GM19395 (cell line): ENCODE measurements at regions not wholly inside any gene's neighbourhood (a gene's known extent, or its start where the extent isn't known, plus 50 kb on each side); places are given as distances from the start of the nearest gene placed in this dataset.
"Not testable (repeated sequence)": the region's sequence is repeated elsewhere in the genome, so short reads cannot be mapped to it uniquely, and the experiment has no call there.

ENCODE experiments used
- ATAC-seq: cut with Tn5 transposase; IDR thresholded peaks from one replicate; pipeline ENCODE4 v1.9.1; 2021; ENCODE audit warnings: mild to moderate bottlenecking, moderate library complexity; ENCODE audit not compliant: unreplicated experiment

DNA sequence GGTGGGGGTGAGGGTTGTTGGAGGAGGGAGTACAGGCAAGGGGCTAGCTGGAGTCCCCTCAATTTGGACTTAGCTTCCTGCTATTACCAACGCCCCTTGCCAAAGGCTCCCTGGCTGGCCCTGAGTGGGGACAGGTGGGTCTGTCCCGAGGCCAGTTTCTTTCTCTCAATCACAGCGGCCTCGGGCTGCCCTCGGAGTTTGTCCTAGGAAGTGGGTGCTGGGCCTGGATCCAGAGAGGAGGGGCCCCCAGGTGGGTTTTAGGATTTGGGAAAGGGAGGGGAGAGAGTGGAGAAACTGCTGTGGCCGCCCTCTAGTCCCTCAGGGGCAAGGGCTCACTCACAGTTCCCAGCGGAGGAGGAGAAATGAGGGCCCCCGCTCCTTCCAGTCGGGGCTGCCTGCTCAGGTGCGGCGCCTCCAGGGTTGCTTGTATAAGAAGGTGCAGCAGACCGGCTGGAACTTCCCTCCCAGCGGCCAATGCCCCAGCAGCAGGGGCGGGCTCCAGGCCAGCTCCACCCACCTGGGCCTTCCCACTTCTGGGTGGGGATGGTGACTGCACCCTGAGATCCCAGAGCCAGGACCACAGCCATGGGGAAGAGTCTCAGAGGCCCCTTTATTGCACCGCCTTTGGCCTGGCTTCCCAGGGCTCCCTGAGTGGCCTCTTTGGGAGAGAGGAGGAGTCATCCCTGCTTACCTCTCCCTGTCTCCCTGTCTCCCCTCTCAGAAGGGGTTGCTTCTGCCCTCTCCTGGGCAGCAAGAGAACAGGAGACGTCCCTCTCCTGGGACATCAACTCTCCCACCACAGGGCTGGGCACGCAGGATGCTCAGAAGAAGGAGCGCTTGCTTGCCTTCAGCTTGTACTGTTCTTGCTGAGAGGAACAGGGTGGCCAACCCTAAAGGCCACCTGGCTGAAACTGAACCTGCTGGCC lies 112.0 kb upstream of the SMURF2 start:
- ATAC-seq = no peak

DNA sequence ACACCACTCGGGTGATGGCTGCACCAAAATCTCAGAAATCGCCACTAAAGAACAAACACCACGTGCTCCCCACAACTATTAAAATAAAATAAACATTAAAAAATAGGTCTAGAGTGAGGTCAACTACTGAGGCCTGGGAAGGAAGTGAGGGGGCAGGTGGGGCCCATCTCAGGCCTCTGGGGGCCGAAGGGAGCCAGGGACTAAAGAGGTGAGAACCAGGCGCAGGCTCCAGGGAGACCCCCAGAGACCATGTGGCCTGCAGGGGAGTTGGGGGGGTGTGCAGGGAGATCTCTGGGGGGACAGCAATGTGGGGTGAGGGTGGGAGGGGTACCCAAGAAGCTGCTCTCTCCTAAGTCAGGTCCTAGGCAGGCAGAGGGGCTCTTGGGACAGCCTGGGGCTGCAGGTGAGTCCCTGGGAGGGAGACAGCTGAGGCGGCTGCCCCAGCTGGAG lies 111.3 kb upstream of the SMURF2 start:
- no peak for ATAC-seq

DNA sequence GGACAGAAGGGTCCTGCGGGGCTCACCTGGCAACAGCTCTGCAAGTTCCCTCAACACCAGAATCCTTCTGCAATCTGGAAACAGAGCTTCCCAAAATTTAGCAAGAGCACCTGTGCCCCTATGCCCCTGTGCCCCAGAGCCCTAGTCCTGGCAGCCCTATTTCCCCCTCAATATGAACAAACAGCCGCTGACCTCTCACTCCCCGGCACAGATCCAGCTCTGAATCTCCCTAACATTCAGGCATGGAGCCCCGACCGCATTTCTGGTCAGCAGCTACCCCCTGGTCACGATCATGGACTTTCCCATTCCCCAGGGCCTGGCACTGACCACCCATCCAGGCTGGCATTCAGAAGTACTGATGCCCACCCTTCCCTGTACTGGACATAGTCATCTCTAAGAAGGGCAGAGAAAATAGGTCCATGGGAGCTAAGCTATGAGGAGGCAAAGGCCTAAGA lies 110.8 kb upstream of the SMURF2 start:
- no peak for ATAC-seq

DNA sequence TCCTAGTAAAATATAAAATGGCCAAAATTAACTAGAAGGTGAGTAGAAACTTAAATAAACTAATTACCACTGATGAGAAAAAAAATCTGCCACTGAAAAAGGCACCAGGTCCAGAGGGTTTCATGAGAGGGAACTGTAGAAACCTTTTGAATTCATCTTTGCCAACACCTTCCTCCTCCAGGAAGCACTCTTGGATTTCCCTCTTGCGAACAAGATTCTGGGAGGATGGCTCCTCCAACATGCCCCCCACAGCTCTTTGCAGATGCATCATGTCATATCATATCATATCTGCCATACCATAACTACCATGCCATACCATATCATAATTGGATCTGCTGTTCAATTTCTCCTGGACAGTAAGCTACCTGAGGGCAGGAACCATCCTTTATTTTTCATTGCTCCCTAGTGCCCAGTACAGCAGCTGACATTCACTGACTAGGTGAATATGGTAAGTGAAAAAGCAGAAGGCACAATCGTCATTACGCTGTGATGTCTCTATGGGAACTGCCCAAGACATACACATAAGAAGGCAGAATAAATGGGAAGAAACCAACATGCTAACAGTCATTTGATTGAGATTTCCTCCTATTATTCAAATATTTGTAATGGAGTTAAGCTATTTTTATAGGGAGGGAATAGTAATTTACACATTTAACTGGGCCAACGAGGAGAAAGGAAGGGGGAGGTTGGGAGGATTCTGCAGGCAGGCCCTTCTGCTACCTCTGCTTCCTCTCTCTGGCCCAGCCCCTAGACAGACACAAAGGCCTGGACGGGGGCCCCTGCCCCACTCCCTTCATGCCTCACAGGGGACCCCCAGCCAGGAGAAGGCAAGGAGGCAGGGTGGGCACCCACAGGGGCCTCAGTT lies 110.1 kb upstream of the SMURF2 start:
- no peak for ATAC-seq

DNA sequence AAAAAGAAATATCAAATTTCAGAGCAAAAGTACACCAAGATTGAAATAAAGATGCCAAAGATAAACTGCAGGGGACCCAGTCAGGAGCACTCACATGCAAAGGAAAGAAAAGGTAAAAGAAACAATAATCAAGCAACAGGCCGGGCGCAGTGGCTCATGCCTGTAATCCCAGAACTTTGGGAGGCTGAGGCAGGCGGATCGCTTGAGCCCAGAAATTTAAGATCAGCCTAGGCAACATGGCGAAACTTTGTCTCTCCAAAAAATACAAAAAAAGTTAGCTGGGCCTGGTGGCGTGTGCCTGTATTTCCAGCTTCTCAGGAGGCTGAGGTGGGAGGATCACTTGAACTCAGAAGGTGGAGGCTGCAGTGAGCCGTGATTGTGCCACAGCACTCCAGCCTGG lies 107.6 kb upstream of the SMURF2 start:
- ATAC-seq = no peak

DNA sequence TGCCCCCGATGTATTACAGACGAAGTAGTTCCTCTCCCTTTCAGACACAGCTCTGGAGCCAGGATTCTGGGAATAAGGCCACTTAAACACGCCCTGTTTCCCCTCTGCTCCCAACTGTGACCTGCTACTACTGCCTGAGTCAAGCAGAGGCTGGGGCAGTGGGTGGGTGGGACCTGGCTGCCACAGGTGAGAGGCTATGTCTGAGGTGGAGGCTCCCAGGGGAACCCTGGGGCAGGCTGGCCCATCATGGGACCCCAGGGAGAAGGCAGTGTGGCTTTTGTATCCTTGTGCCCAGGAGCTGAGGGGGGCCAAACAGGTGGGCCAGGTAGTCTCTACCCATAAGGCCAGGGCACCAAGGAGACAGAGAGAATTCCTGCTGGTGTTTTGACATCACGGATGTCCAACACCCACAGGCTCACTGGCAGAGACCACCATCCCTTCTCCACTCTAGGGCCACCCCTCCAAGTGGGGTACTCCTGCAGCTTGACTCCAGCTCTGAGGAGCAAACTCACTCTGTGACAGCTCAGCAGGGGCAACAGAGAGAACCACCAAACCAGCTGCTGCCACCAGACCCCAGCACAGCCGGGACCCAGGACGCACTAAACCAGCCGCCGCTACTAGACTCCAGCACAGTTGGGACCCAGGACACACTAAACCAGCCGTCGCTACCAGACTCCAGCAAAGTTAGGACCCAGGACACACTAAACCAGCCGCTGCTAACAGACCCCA lies 105.3 kb upstream of the SMURF2 start:
- no peak for ATAC-seq

DNA sequence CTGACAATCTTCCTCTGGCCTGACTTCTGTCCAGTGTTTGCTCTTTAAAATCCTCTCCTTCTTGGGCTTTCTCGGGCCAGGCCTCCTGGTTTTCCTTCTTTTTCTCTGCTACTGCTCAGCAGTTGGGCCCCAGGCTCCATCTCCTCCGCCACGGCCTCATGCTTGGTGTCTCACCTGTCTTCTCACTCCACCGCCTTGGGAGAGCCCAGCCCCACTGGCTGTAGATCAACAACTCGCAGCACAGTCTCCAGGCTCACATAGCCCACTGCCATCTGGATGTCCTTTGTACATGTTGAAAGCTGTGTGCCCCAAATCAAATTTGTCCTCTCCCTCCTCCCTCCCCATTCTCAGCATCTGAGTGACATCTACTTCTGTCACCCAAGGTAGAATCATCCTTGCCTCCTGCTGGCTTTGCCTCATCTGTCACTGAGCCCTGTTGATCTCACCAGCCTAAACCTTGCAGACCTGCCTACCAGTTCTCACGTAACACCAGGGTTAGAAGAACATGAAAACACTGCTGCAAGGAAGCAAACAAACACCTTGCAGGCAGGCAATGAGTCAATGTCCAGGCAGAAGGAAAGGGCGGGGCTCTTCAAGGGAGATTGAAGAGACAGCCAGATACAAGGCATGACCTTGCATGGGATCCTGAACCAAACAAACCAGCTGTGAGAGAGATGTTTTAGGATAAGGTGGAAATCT lies 103.2 kb upstream of the SMURF2 start:
- ATAC-seq = no peak

DNA sequence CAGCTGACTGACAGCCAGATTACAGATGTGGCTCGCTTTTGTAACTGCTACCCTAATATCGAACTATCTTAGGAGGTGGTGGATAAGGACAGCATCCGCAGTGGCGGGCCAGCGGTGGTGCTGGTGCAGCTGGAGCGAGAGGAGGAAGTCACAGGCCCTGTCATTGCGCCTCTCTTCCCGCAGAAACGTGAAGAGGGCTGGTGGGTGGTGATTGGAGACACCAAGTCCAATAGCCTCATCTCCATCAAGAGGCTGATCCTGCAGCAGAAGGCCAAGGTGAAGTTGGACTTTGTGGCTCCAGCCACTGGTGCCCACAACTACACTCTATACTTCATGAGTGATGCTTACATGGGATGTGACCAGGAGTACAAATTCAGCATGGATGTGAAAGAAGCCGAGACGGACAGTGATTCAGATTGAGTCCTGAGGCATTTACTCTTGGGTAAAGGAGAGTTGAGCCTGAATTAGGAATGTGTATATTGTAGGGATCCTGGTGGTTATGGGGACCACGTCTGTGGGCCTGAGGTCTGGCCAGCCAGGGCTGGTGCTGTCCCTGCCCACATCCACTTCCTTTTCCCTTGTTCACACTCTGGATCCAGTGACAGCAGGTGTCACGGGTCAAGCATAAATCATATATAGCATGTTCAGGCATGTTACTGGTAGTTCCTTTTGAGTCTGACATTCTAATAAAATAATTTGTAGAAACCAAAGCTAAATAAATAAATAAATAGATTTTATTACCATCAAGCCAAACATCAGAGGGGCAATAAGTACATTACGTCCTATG lies 89.0 kb upstream of the SMURF2 start:
- ATAC-seq = no peak

DNA sequence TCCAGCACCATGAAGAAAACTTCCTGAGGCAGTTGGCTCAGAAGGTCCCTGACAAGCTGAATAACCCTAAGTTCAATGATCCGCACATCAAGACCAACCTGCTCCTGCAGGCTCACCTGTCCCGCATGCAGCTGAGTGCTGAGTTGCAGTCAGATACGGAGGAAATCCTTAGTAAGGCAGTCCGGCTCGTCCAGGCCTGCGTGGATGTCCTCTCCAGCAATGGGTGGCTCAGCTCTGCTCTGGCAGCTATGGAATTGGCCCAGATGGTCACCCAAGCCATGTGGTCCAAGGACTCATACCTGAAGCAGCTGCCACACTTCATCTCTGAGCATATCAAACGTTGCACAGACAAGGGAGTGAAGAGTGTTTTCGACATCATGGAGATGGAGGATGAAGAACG lies 88.4 kb upstream of the SMURF2 start:
- ATAC-seq = no peak

DNA sequence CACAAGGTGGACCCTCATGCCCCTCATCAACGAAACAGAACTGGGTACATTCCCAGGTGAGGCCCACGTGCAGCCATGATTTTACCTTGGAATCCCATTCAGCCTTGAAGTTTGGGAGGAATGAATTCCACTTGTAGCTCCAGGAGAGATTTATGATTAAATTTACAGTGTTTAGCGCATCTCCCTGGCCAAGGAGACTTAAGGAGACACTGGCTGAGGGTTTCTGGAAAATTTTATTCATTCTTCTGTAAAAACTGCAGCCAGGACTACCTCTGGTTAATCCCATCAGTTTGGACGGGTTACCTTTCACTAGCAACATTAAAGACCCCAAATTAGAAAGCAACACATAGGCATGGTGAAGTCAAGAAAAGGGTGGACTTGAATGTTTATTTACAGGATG lies 87.2 kb upstream of the SMURF2 start:
- ATAC-seq = no peak

DNA sequence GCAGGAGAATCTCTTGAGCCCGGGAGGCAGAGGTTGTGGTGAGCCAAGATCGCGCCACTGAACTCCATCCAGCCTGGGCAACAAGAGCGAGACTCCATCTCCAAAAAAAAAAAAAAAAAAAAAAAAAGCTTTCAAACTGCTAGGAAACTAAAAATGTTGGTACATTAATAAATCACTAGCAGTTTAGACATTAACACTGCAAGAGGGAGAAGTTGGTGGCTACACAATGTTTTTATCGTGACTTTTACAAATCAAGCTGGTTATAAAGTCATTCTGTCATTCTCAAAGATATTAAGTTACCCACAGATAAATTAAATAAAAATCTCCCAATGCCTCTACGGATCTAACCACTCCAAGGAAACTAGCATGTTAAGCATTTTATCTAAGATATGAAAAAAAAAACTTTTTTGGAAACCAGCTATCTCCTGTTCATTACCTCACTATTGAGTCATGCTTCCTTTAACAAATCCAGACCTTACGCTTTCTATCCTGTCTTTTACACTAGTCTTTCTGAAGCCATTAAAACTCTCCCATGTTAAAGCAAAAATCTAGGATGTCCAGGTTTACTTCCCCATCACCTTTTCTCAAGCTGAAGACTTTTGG lies 85.9 kb upstream of the SMURF2 start:
- no peak for ATAC-seq

DNA sequence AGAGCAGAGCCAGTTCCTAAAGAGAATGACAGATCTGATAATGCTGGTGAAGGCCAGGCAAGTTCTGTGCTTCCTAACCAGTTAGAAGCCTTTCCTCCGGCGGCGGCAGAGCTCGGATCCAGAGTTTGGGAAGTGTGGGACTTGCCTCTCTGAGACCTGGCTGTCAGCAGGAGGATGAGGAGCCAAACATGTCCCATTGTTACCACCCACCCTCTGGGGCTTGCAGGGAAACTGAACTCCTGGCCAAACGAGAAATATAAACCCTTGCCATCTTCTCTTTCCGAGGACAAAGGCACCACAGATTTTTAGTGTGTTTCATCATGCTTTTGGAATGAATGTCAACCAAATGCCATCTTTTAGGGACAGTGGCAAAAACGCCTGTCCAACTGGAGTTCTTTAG lies 80.2 kb upstream of the SMURF2 start:
- ATAC-seq = no peak

DNA sequence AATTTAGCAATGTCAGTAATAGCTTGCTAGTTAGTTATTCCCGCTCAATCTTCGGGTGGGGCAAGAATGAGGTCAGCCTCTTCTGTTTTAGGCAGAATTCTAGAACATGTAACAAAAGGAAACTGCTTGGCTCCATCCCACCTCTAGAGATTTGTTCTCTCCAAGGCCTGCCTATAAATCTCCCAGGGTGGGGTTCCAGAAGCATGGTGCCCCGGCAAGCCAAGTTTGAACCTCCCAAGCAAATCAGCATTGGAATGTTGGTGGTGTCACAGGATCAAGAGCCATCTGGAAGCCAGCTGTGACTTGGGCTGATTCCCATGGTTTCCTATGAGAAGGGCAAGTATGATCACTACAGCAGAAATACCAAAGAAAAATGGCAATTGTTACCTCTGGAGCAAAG lies 79.8 kb upstream of the SMURF2 start:
- not testable (repeated sequence) for ATAC-seq

DNA sequence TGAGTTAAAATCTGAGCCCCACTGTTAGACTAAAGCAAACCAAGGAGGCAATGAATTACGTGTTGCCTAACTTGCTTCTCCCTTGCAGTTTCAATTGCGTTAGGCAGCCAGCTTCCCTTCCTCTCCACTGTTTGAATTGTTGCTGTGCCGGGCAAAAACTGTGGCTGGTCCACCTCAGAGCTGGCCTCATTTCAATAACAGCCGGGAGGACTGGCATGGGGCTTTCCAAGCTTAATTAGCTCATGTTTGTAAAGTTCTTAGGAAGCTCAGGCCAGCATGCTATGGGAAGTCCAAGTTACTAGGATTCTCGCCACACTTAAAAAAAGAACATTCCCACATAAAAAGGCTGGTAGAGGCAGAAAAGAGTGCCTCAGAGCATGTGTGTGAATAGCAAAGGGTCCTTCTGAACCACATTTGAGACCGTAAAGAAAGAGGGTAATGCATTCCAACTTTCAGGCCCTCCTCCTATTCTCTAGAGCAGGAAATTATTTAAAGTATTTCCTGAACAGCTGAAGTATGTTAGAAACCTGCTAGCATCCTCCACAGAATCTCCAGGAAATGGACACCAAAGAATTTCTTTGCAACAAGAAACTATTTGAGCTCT lies 79.0 kb upstream of the SMURF2 start:
- no peak for ATAC-seq

DNA sequence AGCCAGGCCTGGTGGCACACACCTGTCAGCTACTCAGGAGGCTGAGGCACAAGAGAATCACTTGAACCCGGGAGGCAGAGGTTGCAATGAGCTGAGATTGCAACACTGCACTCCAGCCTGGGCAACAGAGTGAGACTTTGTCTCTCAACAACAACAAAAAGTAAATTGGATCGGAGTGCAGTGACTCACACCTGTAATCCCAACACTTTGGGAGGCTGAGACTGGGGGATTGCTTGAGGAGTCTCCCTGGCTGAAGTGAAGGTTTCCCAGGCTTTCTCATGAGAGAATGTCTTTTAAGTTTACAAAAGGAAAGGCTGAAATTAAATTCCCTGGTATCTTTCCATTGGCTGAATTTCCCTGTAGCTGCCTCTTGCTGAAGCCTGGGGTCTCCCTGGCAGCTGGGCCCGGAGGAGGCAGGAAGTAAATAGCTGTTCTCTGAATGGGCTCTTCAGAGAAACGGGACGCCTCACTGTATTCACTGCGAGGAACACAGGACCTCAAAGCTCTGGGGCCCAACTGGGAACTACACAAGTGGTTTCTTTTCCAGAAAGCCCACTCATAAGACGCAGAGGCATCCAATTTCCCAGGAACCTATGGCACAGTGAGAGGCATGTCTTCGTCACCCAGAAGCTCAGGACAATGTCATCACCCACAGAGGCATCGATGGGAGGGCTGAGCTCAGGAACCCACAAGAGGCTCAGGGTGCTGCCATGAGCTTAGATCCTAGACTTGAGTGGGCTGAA lies 77.4 kb upstream of the SMURF2 start:
- ATAC-seq = no peak

DNA sequence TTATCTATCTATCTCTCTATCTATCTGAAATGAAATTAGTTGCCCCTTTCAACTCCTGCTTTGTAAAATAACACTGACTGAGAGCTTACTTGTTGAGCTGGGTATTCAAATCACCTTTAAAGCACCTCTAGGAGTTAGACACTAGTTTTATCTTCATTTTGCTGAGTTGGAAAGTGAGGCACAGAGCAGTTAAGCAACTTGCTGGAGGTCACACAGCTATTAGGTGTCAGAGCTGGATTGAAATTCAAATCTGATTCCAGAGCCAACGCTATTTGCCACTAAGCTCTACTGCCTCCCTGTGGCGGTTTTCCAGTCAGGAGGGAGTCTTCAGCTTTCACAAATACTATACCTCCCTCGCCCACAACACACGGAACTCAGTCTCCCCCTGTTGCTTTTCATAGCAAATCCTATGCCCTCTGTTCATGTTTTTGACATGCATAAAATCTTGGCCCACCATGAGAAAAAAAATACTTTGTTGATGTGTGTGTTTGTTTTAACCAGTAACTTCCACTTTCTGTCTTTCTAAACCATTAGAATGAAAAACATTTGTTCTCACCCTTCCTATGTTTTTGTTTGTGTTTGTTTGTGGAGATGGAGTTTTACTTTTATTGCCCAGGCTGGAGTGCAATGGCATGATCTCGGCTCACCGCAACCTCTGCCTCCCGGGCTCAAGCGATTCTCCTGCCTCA lies 74.8 kb upstream of the SMURF2 start:
- ATAC-seq = no peak

DNA sequence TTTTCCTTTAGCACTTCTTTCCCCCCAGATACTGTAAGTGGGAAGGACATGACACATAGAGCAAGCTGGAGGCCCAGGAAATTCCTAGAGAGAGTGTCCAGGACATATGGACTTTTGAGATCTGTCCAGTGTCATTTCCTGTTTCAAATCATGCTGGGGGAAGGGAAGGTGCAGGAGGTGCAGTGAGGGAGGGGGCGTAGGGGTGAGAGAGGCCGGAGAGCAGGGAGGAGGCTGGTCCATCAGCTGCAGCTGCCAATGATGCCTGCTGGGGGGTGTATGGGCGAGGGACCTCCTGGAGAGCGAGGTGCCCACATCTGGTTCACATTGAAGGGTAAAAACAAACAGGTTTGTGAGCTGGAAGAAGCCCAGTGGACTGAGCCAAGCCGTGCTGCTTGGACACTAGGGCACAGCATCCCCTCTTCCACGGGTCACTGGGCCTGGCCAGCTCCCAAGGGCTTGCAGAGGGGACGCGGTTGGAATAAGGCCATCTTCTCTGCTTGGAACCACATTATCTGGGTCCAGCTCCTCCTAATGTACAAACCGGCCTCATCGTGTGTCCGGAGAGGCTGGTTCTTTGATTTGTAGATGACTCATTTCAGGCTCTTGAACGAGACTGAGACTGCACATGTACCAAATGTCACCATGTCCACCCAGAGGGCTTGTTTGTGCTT lies 70.4 kb upstream of the SMURF2 start:
- no peak for ATAC-seq
